Esophagus squamous epithelium (tissue), 4 donors: ENCODE measurements at regions not wholly inside any gene's neighbourhood (a gene's known extent, or its start where the extent isn't known, plus 50 kb on each side); places are given as distances from the start of the nearest gene placed in this dataset.

ENCODE experiments used
- POLR2A ChIP-seq, 4 donors: fragments of 450-650 bp; IDR thresholded peaks; one replicate each; pipeline ENCODE4 v1.6.1; 2017; ENCODE audit warnings: antibody characterized with exemption in 4 of 4, mild to moderate bottlenecking in 4 of 4, moderate library complexity in 3 of 4
- TF ChIP-seq, protein P1 (sequence below), 6 experiments: fragments of 450-650 bp in 4 of 6; fragments of 200-600 bp in 2 of 6; sonication (generic) in 2 of 6; IDR thresholded peaks; one replicate each; pipeline ENCODE4 v1.5.1; 2016 to 2019; ENCODE audit warnings: antibody characterized with exemption in 6 of 6, mild to moderate bottlenecking in 4 of 6, moderate library complexity in 4 of 6

GRCh38 chr1:104853276-104853675, 1103.6 kb downstream of the AMY1C start:
- TF ChIP-seq, protein P1, sequence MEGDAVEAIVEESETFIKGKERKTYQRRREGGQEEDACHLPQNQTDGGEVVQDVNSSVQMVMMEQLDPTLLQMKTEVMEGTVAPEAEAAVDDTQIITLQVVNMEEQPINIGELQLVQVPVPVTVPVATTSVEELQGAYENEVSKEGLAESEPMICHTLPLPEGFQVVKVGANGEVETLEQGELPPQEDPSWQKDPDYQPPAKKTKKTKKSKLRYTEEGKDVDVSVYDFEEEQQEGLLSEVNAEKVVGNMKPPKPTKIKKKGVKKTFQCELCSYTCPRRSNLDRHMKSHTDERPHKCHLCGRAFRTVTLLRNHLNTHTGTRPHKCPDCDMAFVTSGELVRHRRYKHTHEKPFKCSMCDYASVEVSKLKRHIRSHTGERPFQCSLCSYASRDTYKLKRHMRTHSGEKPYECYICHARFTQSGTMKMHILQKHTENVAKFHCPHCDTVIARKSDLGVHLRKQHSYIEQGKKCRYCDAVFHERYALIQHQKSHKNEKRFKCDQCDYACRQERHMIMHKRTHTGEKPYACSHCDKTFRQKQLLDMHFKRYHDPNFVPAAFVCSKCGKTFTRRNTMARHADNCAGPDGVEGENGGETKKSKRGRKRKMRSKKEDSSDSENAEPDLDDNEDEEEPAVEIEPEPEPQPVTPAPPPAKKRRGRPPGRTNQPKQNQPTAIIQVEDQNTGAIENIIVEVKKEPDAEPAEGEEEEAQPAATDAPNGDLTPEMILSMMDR (IDR thresholded peaks at IDR 0.05), result no peak
- TF ChIP-seq POLR2A (IDR thresholded peaks at IDR 0.05), result no peak
